Type B pancreatic cell (in vitro differentiated cells): ENCODE measurements at regions not wholly inside any gene's neighbourhood (a gene's known extent, or its start where the extent isn't known, plus 50 kb on each side); places are given as distances from the start of the nearest gene placed in this dataset.
"Not testable (repeated sequence)": the region's sequence is repeated elsewhere in the genome, so short reads cannot be mapped to it uniquely, and the experiment has no call there.

Source experiments
- DNase-seq: peaks from one replicate; pipeline ENCODE4 v3.0.0; 2021; ENCODE audit warnings: mixed read lengths; ENCODE audit not compliant: unreplicated experiment; ENCODE audit errors: extremely low spot score
- H3K27ac Mint-ChIP-seq: 2 replicates; pipeline ENCODE4 v1.8.0; 2021; ENCODE audit warnings: mild to moderate bottlenecking, mixed read lengths
- H3K27me3 Mint-ChIP-seq: 2 replicates; pipeline ENCODE4 v1.8.0; 2021; ENCODE audit warnings: mixed read lengths
- H3K36me3 Mint-ChIP-seq: 2 replicates; pipeline ENCODE4 v1.8.0; 2021; ENCODE audit warnings: mixed read lengths
- H3K4me1 Mint-ChIP-seq: one replicate; pipeline ENCODE4 v1.8.0; 2021; ENCODE audit warnings: mixed read lengths; ENCODE audit not compliant: unreplicated experiment
- H3K4me3 Mint-ChIP-seq: 2 replicates; pipeline ENCODE4 v1.8.0; 2021; ENCODE audit warnings: mild to moderate bottlenecking, mixed read lengths
- H3K9me3 Mint-ChIP-seq: 2 replicates; pipeline ENCODE4 v1.8.0; 2021; ENCODE audit warnings: mixed read lengths
- CTCF ChIP-seq: fragments of 200-600 bp; sonication (generic); conservative IDR thresholded peaks from 2 replicates; pipeline ENCODE4 v1.5.0; 2021; ENCODE audit warnings: antibody characterized with exemption, mild to moderate bottlenecking

DNA sequence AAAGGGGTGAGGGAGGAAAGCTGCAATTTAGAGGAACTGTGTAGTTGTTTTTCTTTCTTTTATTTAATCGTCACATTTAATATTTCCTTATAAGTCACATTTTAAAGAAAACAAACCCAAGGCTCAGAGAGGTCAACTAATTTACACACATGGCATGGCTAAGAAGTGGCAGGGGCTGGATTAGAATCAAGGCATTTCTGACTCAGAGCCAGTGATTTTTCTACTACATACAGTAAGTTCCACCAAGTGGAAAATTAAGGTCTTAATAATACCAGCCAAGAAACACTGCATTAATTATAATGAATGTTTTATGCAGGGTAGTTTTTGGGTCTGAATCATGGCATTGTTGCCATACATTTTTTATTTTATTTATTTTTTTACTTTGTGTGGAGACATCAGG is 607.7 kb upstream of the CITED2 start:
- Mint-ChIP-seq H3K4me1 (peaks cover 56% of the 10 kb centered on the region), H3K4me3 (peak overlapping the region; percentile 38), H3K27me3 (no peaks in the 10 kb centered on the region), H3K36me3 (no peaks in the 10 kb centered on the region), H3K27ac (peak overlapping the region; percentile 81), H3K9me3 (peaks cover 5% of the 10 kb centered on the region)
- DNase-seq: no peak
- no peak for TF ChIP-seq CTCF

DNA sequence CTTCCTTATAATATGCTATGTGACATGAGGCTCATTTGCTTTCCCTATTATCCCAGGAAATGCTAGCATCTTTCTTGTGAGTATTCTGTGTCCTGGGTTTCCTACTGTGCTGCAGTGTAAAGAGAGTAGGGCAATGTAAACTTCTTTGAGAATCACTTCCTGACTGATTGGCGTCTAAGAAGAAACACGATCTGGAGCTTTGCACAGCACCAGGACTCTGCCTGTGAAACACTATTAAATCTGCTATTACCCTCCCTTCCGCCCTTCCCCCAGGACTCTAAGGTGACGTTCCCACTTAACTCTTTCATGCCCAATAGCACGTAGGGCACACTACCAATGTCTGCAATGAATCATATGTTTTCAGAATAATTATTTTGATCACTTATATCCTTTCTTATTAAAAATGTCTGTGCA is 607.3 kb upstream of the CITED2 start:
- Mint-ChIP-seq H3K4me1 (peaks cover 56% of the 10 kb centered on the region), H3K9me3 (peaks cover 5% of the 10 kb centered on the region), H3K4me3 (peak overlapping the region; percentile 38), H3K36me3 (no peaks in the 10 kb centered on the region), H3K27me3 (no peaks in the 10 kb centered on the region), H3K27ac (peak overlapping the region; percentile 67)
- no peak for TF ChIP-seq CTCF
- DNase-seq: no peak

GRCh38 chr6:139981066-139981624 is 606.7 kb upstream of the CITED2 start:
- Mint-ChIP-seq H3K36me3 (no peaks in the 10 kb centered on the region), H3K27me3 (no peaks in the 10 kb centered on the region), H3K4me1 (peaks cover 58% of the 10 kb centered on the region), H3K4me3 (peak overlapping the region; percentile 38), H3K27ac (peak overlapping the region; percentile 67), H3K9me3 (peaks cover 6% of the 10 kb centered on the region)
- no peak for DNase-seq
- TF ChIP-seq CTCF: no peak

DNA sequence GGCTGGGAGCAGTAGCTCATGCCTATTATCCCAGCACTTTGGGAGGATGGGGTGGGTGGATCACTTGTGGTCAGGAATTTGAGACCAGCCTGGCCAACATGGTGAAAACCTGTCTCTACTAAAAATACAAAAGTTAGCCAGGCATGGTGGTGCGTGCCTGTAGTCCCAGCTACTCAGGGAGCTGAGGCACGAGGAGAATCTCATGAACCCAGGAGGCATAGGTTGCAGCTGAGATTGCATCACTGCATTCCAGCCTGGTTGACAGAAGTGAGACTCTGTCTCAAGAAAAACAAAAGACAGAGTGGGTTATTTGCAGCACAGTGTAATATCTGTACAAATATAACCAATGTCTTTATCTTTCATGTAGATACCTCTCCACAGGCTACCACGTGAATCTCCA is 606.2 kb upstream of the CITED2 start:
- not testable (repeated sequence) for DNase-seq, H3K36me3 Mint-ChIP-seq, H3K4me3 Mint-ChIP-seq, H3K27me3 Mint-ChIP-seq
- H3K9me3 Mint-ChIP-seq: peaks cover 11% of the 10 kb centered on the region
- peaks cover 63% of the 10 kb centered on the region for H3K4me1 Mint-ChIP-seq
- H3K27ac Mint-ChIP-seq: peak overlapping the region; percentile 67

DNA sequence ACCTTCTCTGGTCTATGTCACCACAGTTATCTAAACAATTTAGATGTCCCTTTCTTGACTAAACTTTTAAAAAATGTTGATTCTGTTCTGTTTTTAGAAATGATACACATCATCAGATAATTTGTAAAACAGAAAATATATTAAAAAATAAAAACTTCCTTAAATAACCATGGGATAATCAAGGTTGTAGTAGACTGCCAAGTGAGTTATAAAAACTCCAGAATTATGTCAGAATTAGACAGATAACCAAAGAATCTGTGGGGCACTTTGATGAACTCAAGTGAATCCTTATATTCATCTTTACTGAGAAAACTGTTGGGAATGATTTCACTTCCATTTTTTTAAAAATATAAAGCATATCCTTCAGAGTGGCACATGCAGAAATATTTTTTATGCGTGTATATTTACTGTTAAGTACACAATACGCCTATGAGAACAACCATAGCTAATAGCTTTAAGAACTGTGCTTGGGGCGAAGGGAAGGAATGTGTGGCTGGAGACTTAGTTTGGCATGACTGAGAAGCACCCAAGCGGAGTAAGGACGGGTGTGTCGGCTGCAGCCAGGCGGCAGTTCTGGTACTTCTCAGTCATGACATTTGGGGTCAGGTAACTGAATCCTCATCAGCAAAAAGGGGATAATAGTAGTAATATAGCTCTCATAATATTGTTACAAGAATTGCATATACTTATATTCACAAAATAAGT is 604.7 kb upstream of the CITED2 start:
- Mint-ChIP-seq H3K36me3 (no peaks in the 10 kb centered on the region), H3K4me3 (peak overlapping the region; percentile 11), H3K27ac (peak overlapping the region; percentile 50), H3K27me3 (no peaks in the 10 kb centered on the region), H3K4me1 (peaks cover 55% of the 10 kb centered on the region), H3K9me3 (peaks cover 8% of the 10 kb centered on the region)
- no peak for TF ChIP-seq CTCF
- no peak for DNase-seq

GRCh38 chr6:139977887-139978332 is 603.5 kb upstream of the CITED2 start:
- DNase-seq: no peak
- H3K27me3 Mint-ChIP-seq: no peaks in the 10 kb centered on the region
- no peak overlapping the region for H3K27ac Mint-ChIP-seq
- peaks cover 51% of the 10 kb centered on the region for H3K4me1 Mint-ChIP-seq
- peaks cover 6% of the 10 kb centered on the region for H3K9me3 Mint-ChIP-seq
- H3K4me3 Mint-ChIP-seq: no peak overlapping the region
- TF ChIP-seq CTCF: no peak
- H3K36me3 Mint-ChIP-seq: no peaks in the 10 kb centered on the region
